Vagina (tissue), 2 donors: ENCODE measurements at regions not wholly inside any gene's neighbourhood (a gene's known extent, or its start where the extent isn't known, plus 50 kb on each side); places are given as distances from the start of the nearest gene placed in this dataset.

Experiments used
- CTCF ChIP-seq, 3 experiments: fragments of 450-650 bp in 2 of 3; fragments of 200-600 bp in 1 of 3; sonication (generic) in 1 of 3; IDR thresholded peaks; one replicate each; pipeline ENCODE4 v1.5.1; 2017 to 2019; ENCODE audit warnings: antibody characterized with exemption in 3 of 3, mild to moderate bottlenecking in 2 of 3, moderate library complexity in 2 of 3
- POLR2A ChIP-seq, 2 donors: fragments of 450-650 bp; IDR thresholded peaks; one replicate each; pipeline ENCODE4 v1.6.1; 2017; ENCODE audit warnings: antibody characterized with exemption in 2 of 2, mild to moderate bottlenecking in 2 of 2, moderate library complexity in 2 of 2

- TF ChIP-seq CTCF (IDR thresholded peaks at IDR 0.05): no peak
- no peak for TF ChIP-seq POLR2A (IDR thresholded peaks at IDR 0.05)
Measured at GRCh38 chr3:69483449-69483848, 97.6 kb upstream of the FRMD4B start.
